T47D (cell line): ENCODE measurements at regions not wholly inside any gene's neighbourhood (a gene's known extent, or its start where the extent isn't known, plus 50 kb on each side); places are given as distances from the start of the nearest gene placed in this dataset.

Experiments
- DNase-seq, 2 experiments: peaks; one replicate each; pipeline versions ENCODE4 v3.0.0 to v3.0.0-alpha.2; 2011 to 2012; ENCODE audit warnings: low read depth in 1 of 2, low spot score in 1 of 2
- JUND ChIP-seq: IDR thresholded peaks from 2 replicates; pipeline ENCODE4 v1.6.1; 2012; ENCODE audit warnings: low read depth
- in situ Hi-C: cut with HindIII; loops from 2 replicates; pipeline ENCODE4 v1.10.0; 2016; ENCODE audit warnings: low sequenced_read_pairs, low pct_unique_long_range_greater_than_20kb

- TF ChIP-seq JUND: no peak
- no peak for DNase-seq
- in situ Hi-C loops: no loop called here
These were observed 129.2 kb upstream of the RFLNA start for GRCh38 chr12:124165695-124166094.

- in situ Hi-C loops: no loop called here
- DNase-seq: no peak
- no peak for TF ChIP-seq JUND
These were observed 127.8 kb upstream of the RFLNA start for GRCh38 chr12:124167141-124167540.

DNA sequence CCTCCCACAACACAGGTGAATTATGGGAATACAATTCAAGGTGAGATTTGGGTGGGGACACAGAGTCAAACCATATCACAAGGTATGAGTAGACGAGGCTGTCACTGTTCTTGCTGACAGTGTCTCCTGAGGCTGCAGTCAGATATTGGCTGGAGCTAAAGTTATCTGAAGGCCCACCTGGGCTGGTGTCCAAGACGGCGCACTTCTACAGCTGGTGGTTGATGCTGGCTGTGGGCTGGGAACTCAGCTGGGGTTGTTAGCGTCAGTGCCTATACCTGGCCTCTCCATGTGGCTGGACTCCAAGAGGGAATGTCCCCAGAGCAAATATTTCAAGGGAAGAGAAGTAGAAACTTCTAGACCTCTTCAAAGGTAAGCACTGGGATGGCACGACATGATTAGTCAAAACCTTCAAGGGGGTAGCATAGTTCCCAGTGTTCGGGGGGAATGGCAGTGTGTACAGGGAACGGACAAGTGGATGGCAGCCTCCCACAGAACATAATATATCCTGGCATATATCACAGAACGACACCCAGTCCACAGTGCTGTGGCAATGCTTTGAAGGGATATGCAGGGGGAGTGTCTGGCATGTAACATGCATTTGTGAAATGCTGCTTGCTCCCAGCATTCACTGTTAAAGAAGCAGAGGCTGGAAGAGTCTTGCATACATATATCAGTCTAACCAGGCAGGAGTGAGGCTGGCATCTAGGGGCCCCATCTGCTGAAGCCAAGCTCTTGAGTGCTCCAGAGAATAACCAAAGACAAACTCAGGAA, 126.7 kb upstream of the RFLNA start:
- in situ Hi-C loops: no loop called here
- TF ChIP-seq JUND: no peak
- no peak for DNase-seq

DNA sequence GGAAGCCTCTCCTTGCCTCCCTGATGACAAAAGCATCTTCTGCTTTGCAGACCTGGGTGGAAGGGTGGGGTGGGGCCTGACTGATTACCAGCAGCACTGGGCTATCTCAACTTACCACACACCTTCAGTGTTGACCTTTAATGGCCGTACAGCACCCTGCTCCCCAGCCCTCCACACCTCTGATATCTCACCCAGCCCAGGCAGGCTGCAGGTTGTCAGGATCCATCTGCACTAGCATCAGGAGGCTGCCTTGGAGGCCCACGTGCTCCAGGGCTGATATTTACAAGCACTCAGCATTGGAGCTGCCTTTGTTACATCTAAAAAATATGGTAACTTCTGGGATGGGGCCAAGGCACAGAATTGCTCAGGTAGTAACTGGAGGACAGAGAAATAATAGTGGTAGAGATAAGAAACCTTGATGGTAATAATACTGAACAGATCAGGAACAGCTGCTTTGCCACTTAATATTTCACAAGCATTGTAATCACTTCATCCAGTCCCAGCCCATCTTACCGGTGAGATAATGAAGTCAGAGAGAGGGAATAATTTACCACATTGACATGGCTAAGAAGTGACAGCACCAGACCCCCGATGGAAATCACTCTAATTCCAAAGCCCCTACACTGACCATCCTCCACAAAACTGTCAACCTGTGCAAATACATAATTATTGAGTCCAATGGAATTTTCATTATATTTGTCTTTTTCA, 125.2 kb upstream of the RFLNA start:
- no peak for DNase-seq
- no peak for TF ChIP-seq JUND
- in situ Hi-C loops: no loop called here

GRCh38 chr12:124170760-124171159, 124.1 kb upstream of the RFLNA start:
- DNase-seq: no peak
- no peak for TF ChIP-seq JUND
- in situ Hi-C loops: no loop called here

DNA sequence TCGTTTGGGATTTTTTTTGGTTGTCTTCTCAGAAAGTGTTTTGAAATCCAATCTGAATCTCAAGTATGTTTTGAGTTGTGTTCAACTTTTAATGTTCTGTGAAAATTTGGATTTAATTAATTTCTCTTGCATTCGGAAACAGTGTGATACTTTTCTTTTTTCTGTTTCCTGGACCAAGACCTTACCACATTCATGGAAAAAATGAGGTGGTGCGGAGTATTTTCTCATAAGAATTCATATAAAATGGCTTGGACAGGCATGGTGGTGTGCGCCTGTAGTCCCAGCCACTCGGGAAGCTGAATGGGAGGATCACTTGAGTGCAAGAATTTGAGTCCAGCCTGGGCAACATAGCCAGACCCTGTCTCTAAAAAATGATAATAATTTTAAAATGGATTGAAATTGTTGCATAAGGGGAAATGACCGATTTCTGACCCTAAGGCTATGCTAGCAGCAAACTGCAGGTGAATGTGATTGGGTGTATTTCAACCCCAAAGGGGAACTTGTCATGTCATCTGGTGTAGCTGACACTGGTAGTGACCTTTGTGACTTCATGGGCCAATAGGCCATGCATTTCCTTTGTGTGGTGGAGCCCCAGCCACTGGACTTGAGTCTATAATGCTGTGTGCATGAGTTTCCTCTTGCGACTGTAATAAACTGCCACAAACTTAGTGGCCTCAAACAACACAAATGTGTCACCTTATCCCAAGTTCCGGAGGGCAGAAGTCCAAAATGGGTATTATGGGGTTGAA, 123.5 kb upstream of the RFLNA start:
- TF ChIP-seq JUND: no peak
- DNase-seq: no peak
- in situ Hi-C loops: no loop called here

GRCh38 chr12:124172636-124173035, 122.3 kb upstream of the RFLNA start:
- in situ Hi-C loops: no loop called here
- TF ChIP-seq JUND: no peak
- DNase-seq: no peak

DNA sequence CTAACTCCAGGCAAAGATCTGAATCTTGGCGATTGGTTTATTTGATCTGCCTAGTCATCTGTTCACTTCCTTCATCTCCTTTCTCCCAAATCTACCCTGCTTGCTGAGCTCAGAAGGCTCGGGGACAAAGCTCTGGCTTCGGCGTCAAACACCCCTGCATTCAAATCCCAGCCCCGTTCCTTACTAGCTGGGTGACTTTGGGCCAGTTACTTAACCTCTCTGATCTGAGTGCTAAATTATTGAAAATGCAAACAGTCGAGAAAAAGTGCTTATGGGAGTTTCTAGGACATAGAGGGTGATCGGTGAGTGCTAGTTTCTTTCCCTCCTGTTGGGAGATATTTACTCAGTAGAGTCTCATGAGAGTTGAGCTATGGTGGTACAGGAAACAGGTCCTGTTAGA, 121.2 kb upstream of the RFLNA start:
- no peak for DNase-seq
- in situ Hi-C loops: no loop called here
- TF ChIP-seq JUND: no peak

GRCh38 chr12:124174451-124175348, 120.2 kb upstream of the RFLNA start:
- no peak for DNase-seq
- in situ Hi-C loops: no loop called here
- no peak for TF ChIP-seq JUND

DNA sequence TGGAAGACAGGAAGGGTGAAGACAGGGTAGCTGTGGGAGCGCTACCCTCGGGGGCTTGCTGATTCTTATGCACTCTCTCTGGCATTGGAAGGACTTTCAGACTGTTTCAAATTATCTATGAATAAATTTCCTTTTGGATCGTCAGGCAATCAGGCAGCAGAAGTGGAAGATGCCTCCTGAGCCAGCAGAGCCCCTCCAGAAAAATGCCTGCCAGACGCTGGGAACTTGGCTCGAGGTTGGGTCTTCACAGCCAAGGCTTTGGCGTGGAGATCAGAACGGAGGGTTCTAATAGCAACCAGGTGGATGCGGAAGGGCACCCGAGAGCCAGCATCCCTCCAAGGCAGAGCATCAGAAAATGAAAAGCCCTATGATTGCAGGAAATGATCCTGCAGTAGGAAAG, 119.2 kb upstream of the RFLNA start:
- no peak for DNase-seq
- in situ Hi-C loops: no loop called here
- no peak for TF ChIP-seq JUND

DNA sequence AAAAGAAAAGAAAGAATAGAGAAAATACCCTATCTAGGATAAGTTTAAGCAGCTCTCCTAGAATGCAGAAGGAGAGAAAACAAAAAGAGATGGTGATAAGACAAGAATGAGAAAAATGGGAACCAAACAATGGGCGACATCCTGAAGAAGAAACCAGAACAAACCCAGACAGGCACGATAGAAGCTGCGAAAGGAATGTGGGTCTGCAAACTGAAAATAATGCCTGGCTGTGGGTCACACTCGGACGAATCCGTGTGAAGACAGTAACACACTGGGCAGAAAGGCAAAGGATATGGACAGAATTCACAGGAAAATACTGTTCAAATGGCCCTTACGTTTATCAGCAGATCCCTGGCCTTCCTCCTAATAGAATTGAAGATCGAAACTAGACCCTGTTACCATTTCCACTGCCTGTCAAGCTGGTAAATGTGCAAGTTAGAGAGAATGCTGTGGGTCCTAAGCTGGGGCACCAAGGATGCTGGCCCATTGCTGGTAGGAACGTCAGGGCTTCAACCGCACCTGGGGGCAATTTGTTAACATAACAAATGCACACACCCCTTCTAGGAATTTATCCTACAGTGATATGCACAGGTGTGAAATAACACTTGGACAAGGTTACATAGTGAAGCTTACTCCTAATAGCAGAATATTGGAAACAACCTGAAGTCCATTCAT, 117.5 kb upstream of the RFLNA start:
- no peak for TF ChIP-seq JUND
- no peak for DNase-seq
- in situ Hi-C loops: no loop called here

GRCh38 chr12:124177951-124178316, 117.0 kb upstream of the RFLNA start:
- in situ Hi-C loops: no loop called here
- no peak for DNase-seq
- TF ChIP-seq JUND: no peak
